ENCODE measurements at regions not wholly inside any gene's neighbourhood (a gene's known extent, or its start where the extent isn't known, plus 50 kb on each side); places are given as distances from the start of the nearest gene placed in this dataset.
"Not testable (repeated sequence)": the region's sequence is repeated elsewhere in the genome, so short reads cannot be mapped to it uniquely, and the experiment has no call there.

DNA sequence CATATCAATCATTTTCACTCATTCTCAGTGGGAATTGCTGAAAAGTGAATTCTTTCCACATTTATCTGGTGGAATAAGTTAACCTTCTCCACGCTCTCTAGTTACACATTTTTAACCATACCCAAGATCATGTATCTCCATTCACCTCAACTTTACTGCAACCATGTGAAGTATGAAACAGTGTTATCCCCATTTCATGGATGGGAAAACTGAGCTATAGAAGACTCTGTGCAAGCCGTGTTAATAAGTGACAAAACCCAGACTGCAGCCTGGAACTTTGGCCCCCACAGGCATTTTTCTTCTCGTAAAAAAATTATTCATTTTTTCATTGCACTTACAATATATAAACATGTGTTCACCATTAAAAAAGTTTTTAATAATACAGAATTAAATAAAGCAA, 82.4 kb upstream of the CCND2 start:
- no peak for DNase-seq

DNA sequence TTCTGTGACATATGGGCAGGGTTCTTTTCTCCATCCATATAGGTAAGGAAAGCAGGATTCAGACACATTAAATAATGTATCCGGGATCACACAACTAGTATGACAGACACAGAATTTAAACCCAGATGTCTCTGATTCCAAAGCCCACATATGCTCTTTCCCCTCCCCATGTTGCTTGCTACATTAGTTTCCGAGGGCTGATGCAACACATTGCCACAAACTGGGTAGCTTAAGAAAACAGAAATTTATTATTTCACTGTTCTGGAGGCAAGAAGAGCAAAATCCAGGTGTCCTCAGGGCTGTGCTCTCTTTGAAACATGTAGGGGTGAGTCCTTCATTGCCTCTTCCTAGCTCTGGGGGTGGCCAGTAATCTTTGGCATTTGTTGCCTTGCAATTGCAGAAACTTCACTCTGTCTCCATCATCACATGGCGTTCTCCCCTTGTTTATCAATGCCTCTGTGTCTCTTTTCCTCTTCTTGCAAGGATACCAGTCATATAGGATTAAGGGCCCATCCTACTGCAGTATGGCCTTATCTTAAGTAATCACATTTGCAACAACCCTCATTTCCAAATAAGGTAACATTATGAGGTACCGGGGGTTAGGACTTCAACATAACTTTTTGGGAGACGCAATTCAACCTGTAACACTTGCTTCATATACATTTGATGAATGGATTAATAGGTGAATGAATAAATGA, 83.0 kb upstream of the CCND2 start:
- DNase-seq: no peak

DNA sequence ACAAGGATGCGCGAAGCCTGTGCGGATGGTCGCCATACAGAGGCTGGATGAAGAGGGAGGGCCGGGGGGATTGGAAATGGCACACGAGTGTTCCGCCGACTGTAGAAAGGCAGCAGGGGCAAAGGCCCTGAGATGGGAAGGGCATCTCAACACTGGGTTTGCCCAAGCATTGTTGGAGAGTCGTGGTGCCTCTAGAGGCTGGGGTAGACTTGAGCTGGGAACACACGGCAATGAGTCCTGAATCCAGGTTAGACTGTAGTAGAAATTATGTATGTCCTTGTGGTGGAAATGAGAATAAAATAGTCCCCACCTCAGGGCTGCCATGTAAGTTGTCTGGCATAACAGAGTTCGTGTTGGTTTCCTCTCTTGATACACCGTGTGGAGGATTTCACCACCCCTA, 83.8 kb upstream of the CCND2 start:
- no peak for DNase-seq

GRCh38 chr12:4187916-4188315, 85.6 kb upstream of the CCND2 start:
- no peak for DNase-seq

- DNase-seq: not testable (repeated sequence)
These were observed 86.2 kb upstream of the CCND2 start for GRCh38 chr12:4187315-4187714.

- no peak for DNase-seq
These were observed 95.0 kb upstream of the CCND2 start for GRCh38 chr12:4178424-4179170.

DNA sequence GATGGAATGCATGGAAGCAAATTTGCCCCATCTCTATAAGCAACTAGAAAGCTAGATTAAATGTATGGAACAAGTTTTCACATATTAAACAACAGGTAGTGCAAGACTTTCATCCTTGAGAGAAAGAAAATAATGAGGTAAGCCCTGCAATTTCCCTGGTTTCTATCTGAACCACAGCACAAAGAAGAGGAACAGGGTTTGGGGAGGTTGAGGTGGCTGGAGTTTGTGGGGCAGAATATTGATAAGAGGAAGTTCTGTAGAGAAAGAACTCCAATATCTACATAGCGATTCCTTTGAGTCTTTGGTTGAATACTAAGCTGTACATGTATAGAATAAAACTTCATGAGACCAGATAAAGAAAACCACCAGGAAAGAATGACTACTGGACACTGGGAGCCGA, 96.3 kb upstream of the CCND2 start:
- no peak for DNase-seq

- no peak for DNase-seq
These were observed 97.4 kb upstream of the CCND2 start for GRCh38 chr12:4176168-4176567.

DNA sequence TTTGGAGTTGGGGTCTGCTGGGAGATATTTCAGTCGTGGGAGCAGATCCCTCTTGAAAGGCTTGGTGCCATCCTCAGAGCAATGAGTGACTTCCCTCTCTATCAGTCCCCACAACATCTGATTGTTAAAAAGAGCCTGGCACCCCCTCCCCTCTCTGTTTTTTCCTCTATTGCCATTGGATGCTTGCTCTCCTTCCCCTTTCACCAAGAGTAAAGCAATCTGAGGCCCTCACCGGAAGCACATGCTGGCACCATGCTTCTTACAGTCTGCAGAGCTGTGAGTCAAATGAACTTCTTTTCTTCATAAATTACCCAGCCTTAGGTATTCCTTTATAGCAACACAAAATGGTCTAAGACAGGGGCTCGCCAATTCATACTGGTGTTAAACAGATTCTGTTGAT, 99.1 kb upstream of the CCND2 start:
- no peak for DNase-seq

- DNase-seq: no peak
These were observed 100.6 kb upstream of the CCND2 start for GRCh38 chr12:4172999-4173398.

DNA sequence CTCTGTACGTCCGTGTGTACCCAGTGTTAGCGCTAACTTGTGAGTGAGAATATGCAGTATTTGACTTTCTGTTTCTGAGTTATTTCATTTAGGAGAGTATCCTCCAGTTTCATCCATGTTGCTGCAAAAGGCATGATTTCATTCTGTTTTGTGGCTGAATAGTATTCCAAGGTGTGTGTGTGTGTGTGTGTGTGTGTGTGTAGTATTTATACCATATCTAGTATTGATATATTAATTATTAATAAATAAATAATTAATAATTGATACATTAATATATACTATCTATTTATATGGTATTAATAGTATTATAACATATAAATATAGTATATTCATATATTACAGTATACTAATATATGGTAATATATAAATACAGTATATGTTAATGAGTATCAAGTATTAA, 101.8 kb upstream of the CCND2 start:
- DNase-seq: no peak

- DNase-seq: no peak
These were observed 103.6 kb upstream of the CCND2 start for GRCh38 chr12:4169959-4170358.

DNA sequence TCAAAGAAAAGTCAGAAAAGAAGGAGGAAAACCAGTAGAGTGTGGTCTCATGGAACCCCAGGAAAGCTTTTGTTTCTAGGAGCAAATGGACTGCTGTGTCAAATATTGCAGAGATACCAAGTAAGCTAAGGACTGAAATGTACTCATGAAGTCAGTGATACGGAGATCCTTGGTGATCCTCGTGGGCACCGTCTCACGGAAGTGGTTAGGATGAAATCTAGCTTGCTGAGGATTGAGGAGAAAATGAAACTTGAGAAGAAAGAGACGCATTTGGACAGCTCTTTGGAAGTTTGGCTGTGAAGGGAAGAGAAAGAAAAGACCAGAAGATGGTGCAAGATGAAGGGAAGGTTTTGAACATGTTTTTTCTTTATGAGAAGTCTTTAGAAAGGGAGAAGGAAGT, 104.0 kb upstream of the CCND2 start:
- DNase-seq: no peak

DNA sequence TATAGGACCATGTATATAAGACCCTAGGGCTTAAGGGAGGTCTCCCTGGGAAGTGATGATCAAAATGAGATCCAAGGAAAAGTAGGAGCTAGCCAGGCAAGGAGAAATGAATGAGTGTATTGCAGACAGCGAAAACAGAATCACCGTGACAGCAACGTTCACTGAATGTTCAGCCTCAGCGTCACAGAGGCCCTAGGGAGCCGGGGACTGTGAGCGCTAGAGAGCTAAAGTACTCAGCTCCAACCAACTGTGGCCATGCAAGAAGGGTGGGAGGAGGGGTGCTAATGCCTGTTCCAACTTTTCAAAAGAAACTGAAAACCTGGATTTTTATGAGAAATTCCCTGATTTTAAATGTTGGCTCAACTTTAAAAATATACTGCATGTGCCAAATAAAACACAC, 105.5 kb upstream of the CCND2 start:
- no peak for DNase-seq

GRCh38 chr12:4164559-4165558, 108.7 kb upstream of the CCND2 start:
- DNase-seq: peak; percentile 29

DNA sequence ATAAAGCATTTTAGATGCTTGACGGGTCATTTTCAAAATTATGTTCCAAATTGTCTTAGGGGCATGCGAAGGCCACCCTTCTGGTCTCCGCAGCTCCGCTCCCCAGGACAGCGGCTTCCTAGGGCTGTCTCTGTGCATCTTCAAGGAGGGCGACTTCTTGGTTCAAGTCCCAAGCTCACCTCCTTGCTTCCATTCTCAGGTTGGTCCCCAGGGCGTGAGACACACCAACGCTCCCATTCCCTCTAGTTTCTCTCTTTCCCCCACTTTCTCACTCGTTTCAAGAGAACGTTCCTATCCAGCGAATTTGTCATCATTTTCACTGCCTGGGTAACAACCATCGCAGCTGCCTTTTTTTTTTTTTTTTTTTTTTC, 109.4 kb upstream of the CCND2 start:
- DNase-seq: no peak

DNA sequence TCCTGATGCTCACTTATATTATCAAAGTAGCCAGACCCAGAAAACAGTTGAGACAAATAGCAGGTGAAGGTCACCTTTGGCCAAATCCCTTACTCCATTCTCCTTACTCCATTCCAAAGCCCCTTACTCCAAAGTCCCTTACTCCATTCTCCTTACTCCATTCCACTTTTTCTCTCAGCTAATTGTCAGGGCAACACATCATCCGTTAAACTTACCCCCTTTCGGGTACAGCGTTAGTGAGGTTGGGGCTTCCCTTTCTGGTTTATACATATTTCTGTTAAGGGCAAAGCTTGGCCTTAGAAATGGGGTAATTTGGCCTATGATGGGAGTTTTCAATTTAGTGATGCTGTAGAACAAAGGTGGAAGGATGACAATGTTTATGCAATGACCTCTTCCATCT, 111.8 kb upstream of the CCND2 start:
- DNase-seq: no peak

GRCh38 chr12:4160314-4161040, 113.1 kb upstream of the CCND2 start:
- DNase-seq: no peak

- DNase-seq: no peak
These were observed 113.7 kb upstream of the CCND2 start for GRCh38 chr12:4159851-4160250.

DNA sequence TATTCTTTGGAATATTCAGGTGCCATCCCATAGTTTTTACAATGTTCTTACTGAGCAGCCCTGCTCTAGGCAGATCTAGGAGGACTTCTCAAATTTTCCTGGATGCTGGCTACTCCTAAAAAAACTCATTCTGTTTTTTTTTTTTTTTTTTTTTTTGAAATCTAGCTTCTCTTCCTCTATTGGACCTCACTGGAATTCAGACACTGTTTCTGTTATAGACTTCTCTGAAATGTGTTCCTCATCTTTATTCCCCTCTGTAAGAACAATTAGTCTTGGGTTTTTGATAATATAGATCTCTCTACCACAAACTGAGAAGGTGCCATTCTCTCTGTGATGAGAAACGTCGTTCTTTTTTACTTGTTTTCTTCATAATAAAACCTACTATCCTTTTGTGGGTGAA, 115.3 kb upstream of the CCND2 start:
- no peak for DNase-seq

DNA sequence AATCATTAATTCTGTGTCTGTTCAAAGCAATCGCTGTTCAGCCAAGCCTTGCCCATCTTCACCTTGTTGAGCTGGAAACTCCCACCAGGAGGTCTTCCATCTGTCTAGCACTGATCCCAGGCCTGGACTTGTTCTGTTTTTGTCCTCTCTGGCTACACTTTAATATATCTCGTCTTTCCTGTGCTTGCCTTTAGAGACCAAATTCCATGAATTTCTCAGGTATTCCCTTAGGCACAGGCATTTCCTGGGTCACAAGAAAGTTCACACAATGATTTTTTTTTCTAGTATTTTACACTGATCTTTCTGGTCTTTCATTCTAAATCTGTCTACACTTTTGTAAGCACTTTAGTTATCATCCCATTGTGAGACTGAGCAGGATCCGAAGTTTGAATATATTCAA, 116.4 kb upstream of the CCND2 start:
- DNase-seq: no peak

GRCh38 chr12:4156317-4156716, 117.2 kb upstream of the CCND2 start:
- no peak for DNase-seq

GRCh38 chr12:4154672-4155225, 118.8 kb upstream of the CCND2 start:
- no peak for DNase-seq
